ENCODE measurements at regions not wholly inside any gene's neighbourhood (a gene's known extent, or its start where the extent isn't known, plus 50 kb on each side); places are given as distances from the start of the nearest gene placed in this dataset.

DNA sequence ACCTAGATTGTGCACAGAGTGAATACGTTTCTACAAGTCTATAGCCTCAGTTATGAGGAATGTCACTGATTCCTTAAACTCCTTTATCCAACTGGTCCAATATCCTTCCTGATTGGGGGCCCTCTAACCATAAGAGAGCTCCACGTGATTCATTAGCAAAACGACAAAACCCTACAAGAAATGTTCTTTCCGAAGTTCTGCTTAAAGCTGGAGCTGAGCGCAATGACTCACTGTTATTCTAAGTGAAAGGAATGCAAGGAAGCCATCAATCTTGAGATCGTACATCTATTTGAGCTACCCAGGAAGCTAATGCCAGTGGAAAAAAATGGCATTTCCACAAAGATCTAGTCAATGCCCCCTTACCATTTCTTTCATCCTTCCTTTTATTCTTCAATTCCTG lies 354.9 kb upstream of the CDH20 start:
- Histone ChIP-seq H3K23me2 (ENCODE audit: insufficient read length, low read depth, low read length, poor library complexity, severe bottlenecking) (no peaks in the 10 kb centered on the region), H3K27me3 (ENCODE audit: insufficient read depth, low read length) (no peaks in the 10 kb centered on the region), H3K79me2 (ENCODE audit: insufficient read depth, low read length) (no peaks in the 10 kb centered on the region), H4K91ac (ENCODE audit: insufficient read length, low read depth, low read length) (no peak overlapping the region), H3K79me1 (ENCODE audit: insufficient read depth, low read depth, low read length, poor library complexity, severe bottlenecking) (no peaks in the 10 kb centered on the region), H4K8ac (replicated peaks; ENCODE audit: insufficient read length, low read depth, low read length) (no peak overlapping the region), H3K18ac (ENCODE audit: insufficient read length, low read depth, low read length) (no peak overlapping the region), H3K27ac (ENCODE audit: insufficient read length, low read depth, low read length) (no peak overlapping the region), H4K20me1 (ENCODE audit: control insufficient read depth, insufficient read depth, insufficient read length) (no peaks in the 10 kb centered on the region), H3T11ph (ENCODE audit: low read length) (no peak overlapping the region), H2BK20ac (ENCODE audit: low read depth, low read length, poor library complexity, severe bottlenecking) (no peak overlapping the region), H3K9me3 (ENCODE audit: control insufficient read depth, low read depth, low read length) (no peaks in the 10 kb centered on the region), H2BK15ac (ENCODE audit: low read depth, low read length) (no peak overlapping the region), H3K9ac (ENCODE audit: extremely low read depth, insufficient read length, low read length) (no peak overlapping the region), H3K23ac (ENCODE audit: insufficient read length, low read depth, low read length) (no peak overlapping the region), H2BK5ac (ENCODE audit: insufficient read length, low read length) (no peak overlapping the region), H3K4me1 (ENCODE audit: insufficient read depth, low read length) (no peaks in the 10 kb centered on the region; the same call in none of the 2 replicates), H3K4me2 (ENCODE audit: insufficient read depth, insufficient read length, low read length) (no peak overlapping the region), H2BK12ac (ENCODE audit: insufficient read length, low read depth, low read length) (no peak overlapping the region), H2BK120ac (ENCODE audit: low read depth, low read length, poor library complexity, severe bottlenecking) (no peak overlapping the region), H2AK5ac (ENCODE audit: insufficient read length, low read length) (no peak overlapping the region), H3K14ac (ENCODE audit: insufficient read depth, low read length) (no peak overlapping the region), H3K4ac (ENCODE audit: low read depth, low read length) (no peak overlapping the region), H3K56ac (ENCODE audit: insufficient read length, low read depth, low read length) (no peak overlapping the region), H4K5ac (ENCODE audit: insufficient read length, low read depth, low read length) (no peak overlapping the region), H2AFZ (ENCODE audit: low read length) (no peak overlapping the region)
- peaks cover 18 to 29% of the 10 kb centered on the region in 2 experiments for H3K4me1 Mint-ChIP-seq
- peaks cover 0 to 3% (median 0%) of the 10 kb centered on the region in 3 experiments; a peak in 1 of 7 replicates for H3K36me3 Mint-ChIP-seq (ENCODE audit: insufficient read depth in 1 of 3, low read depth in 3 of 3)
- TF ChIP-seq, protein P1, sequence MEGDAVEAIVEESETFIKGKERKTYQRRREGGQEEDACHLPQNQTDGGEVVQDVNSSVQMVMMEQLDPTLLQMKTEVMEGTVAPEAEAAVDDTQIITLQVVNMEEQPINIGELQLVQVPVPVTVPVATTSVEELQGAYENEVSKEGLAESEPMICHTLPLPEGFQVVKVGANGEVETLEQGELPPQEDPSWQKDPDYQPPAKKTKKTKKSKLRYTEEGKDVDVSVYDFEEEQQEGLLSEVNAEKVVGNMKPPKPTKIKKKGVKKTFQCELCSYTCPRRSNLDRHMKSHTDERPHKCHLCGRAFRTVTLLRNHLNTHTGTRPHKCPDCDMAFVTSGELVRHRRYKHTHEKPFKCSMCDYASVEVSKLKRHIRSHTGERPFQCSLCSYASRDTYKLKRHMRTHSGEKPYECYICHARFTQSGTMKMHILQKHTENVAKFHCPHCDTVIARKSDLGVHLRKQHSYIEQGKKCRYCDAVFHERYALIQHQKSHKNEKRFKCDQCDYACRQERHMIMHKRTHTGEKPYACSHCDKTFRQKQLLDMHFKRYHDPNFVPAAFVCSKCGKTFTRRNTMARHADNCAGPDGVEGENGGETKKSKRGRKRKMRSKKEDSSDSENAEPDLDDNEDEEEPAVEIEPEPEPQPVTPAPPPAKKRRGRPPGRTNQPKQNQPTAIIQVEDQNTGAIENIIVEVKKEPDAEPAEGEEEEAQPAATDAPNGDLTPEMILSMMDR (conservative IDR thresholded peaks at IDR 0.05), result no peak
- H3K4me3 Mint-ChIP-seq, result no peak overlapping the region
- H3K27ac Mint-ChIP-seq, result no peak overlapping the region
- H3K9me3 Mint-ChIP-seq, result peaks cover 5 to 6% of the 10 kb centered on the region in 2 experiments; a peak in 2 of 5 replicates
- no peak for DNase-seq
- H3K27me3 Mint-ChIP-seq (ENCODE audit: low read depth), result peaks cover 3% of the 10 kb centered on the region; the same call in 1 of the 2 replicates
- WGBS (ENCODE audit: extremely low coverage, insufficient read length, low lambda C conversion rate), result no CpG with 5 or more reads among the region's 6 CpGs
